Activated CD8-positive, alpha-beta T cell treated with anti-CD3 and anti-CD28 coated beads for 36 hours (primary cell): ENCODE measurements at regions not wholly inside any gene's neighbourhood (a gene's known extent, or its start where the extent isn't known, plus 50 kb on each side); places are given as distances from the start of the nearest gene placed in this dataset.

Experiments
- ATAC-seq: fragments of 200-7000 bp; cut with Tn5 transposase; one replicate; pipeline ENCODE4 v1.10.0; 2021; ENCODE audit warnings: mild to moderate bottlenecking, moderate library complexity
- CTCF ChIA-PET: fragments of 350-600 bp; sonication (Branson Sonifier 250); formaldehyde crosslinking; loops from one replicate; lab custom pipeline; 2021; ENCODE audit warnings: antibody characterized with exemption; lab: Charles Lee
- POLR2A ChIA-PET: fragments of 350-600 bp; sonication (Branson Sonifier 250); formaldehyde crosslinking; loops from one replicate; lab custom pipeline; 2021; ENCODE audit warnings: antibody characterized with exemption; lab: Charles Lee
- DNase-seq: peaks from one replicate; pipeline ENCODE4 v3.0.0-alpha.2; 2020
- H3K27ac Mint-ChIP-seq: one replicate; pipeline ENCODE4 v1.8.0; 2021; ENCODE audit warnings: mild to moderate bottlenecking, mixed read lengths
- H3K27me3 Mint-ChIP-seq: one replicate; pipeline ENCODE4 v1.8.0; 2021; ENCODE audit warnings: mixed read lengths
- H3K36me3 Mint-ChIP-seq: one replicate; pipeline ENCODE4 v1.8.0; 2021; ENCODE audit warnings: low read depth, mixed read lengths
- H3K4me1 Mint-ChIP-seq: one replicate; pipeline ENCODE4 v1.8.0; 2021; ENCODE audit warnings: low read depth, mixed read lengths
- H3K4me3 Mint-ChIP-seq: one replicate; pipeline ENCODE4 v1.8.0; 2021; ENCODE audit warnings: mild to moderate bottlenecking, moderate library complexity, mixed read lengths
- H3K9me3 Mint-ChIP-seq: one replicate; pipeline ENCODE4 v1.8.0; 2021; ENCODE audit warnings: mixed read lengths
- CTCF ChIP-seq: fragments of 200-600 bp; IDR thresholded peaks from one replicate; pipeline ENCODE4 v1.8.0; 2022; ENCODE audit warnings: antibody characterized with exemption, mild to moderate bottlenecking
- intact Hi-C: fragments of 100-400 bp; cut with micrococcal nuclease; formaldehyde crosslinking; loops from one replicate; pipeline ENCODE4 v1.10.0; 2022

GRCh38 chr5:104734046-104734445, 1171.5 kb upstream of the NUDT12 start:
- no peak for DNase-seq
- TF ChIP-seq CTCF, result no peak
- H3K27ac Mint-ChIP-seq, result no peak overlapping the region
- intact Hi-C loops, result no loop called here
- no peaks in the 10 kb centered on the region for H3K27me3 Mint-ChIP-seq
- peaks cover 9% of the 10 kb centered on the region for H3K9me3 Mint-ChIP-seq
- no peaks in the 10 kb centered on the region for H3K4me1 Mint-ChIP-seq
- no peaks in the 10 kb centered on the region for H3K36me3 Mint-ChIP-seq
- H3K4me3 Mint-ChIP-seq, result no peak overlapping the region
- POLR2A ChIA-PET, result no interaction called here
- CTCF ChIA-PET, result no interaction called here
- no peak for ATAC-seq

- no peak for TF ChIP-seq CTCF
- DNase-seq (no peak), ATAC-seq (no peak)
- intact Hi-C loops, result no loop called here
- ChIA-PET POLR2A (no interaction called here), CTCF (no interaction called here)
- no peaks in the 10 kb centered on the region for H3K4me1 Mint-ChIP-seq
- H3K9me3 Mint-ChIP-seq, result peaks cover 9% of the 10 kb centered on the region
- H3K27me3 Mint-ChIP-seq, result no peaks in the 10 kb centered on the region
- H3K4me3 Mint-ChIP-seq, result no peak overlapping the region
- no peak overlapping the region for H3K27ac Mint-ChIP-seq
- no peaks in the 10 kb centered on the region for H3K36me3 Mint-ChIP-seq
These were observed 1170.6 kb upstream of the NUDT12 start for GRCh38 chr5:104733063-104733669.

GRCh38 chr5:104731331-104731730, 1168.7 kb upstream of the NUDT12 start:
- intact Hi-C loops, result no loop called here
- Mint-ChIP-seq H3K9me3 (peaks cover 9% of the 10 kb centered on the region), H3K4me1 (no peaks in the 10 kb centered on the region), H3K27me3 (no peaks in the 10 kb centered on the region), H3K27ac (no peak overlapping the region), H3K4me3 (no peak overlapping the region), H3K36me3 (no peaks in the 10 kb centered on the region)
- CTCF ChIA-PET, result no interaction called here
- DNase-seq, result no peak
- TF ChIP-seq CTCF, result no peak
- POLR2A ChIA-PET, result no interaction called here
- no peak for ATAC-seq

- intact Hi-C loops, result no loop called here
- ChIA-PET POLR2A (no interaction called here), CTCF (no interaction called here)
- ATAC-seq, result no peak
- Mint-ChIP-seq H3K9me3 (peaks cover 9% of the 10 kb centered on the region), H3K27ac (no peak overlapping the region), H3K4me1 (no peaks in the 10 kb centered on the region), H3K4me3 (no peak overlapping the region), H3K27me3 (no peaks in the 10 kb centered on the region), H3K36me3 (no peaks in the 10 kb centered on the region)
- no peak for TF ChIP-seq CTCF
- DNase-seq, result no peak
These were observed 1145.4 kb upstream of the NUDT12 start for GRCh38 chr5:104708027-104708426.

- Mint-ChIP-seq H3K4me1 (no peaks in the 10 kb centered on the region), H3K27ac (no peak overlapping the region), H3K4me3 (no peak overlapping the region), H3K27me3 (no peaks in the 10 kb centered on the region), H3K9me3 (peaks cover 7% of the 10 kb centered on the region), H3K36me3 (no peaks in the 10 kb centered on the region)
- TF ChIP-seq CTCF, result no peak
- no peak for DNase-seq
- ChIA-PET CTCF (no interaction called here), POLR2A (no interaction called here)
- intact Hi-C loops, result no loop called here
- no peak for ATAC-seq
These were observed 1144.0 kb upstream of the NUDT12 start for GRCh38 chr5:104706600-104706999.
